ENCODE measurements at regions not wholly inside any gene's neighbourhood (a gene's known extent, or its start where the extent isn't known, plus 50 kb on each side); places are given as distances from the start of the nearest gene placed in this dataset.

- TF ChIP-seq GATA2 (IDR thresholded peaks at IDR 0.05; ENCODE audit: low read depth, low read length) (no peak), GATA3 (IDR thresholded peaks at IDR 0.05; ENCODE audit: low read depth, low read length) (no peak)
These were observed 205.1 kb upstream of the RUNX1 start for GRCh38 chr21:35254006-35254764.

Measured in SH-SY5Y (cell line).